OCI-LY7 (cell line): ENCODE measurements at regions not wholly inside any gene's neighbourhood (a gene's known extent, or its start where the extent isn't known, plus 50 kb on each side); places are given as distances from the start of the nearest gene placed in this dataset.

ENCODE experiments used
- BruUV-seq: library from RNA; stranded (reverse); fragments of 400-500 nt; replicated peaks from 2 replicates; lab custom pipeline; 2021; lab: Mats Ljungman, UMichigan
- CTCF ChIA-PET: fragments of 300-600 bp; sonication (Branson Sonifier 250); formaldehyde crosslinking; loops from one replicate; lab custom pipeline; 2022; ENCODE audit warnings: antibody characterized with exemption; ENCODE audit not compliant: unreplicated experiment; lab: Charles Lee
- POLR2A ChIA-PET: fragments of 300-600 bp; sonication (Branson Sonifier 250); formaldehyde crosslinking; loops from one replicate; lab custom pipeline; 2022; ENCODE audit warnings: antibody characterized with exemption; lab: Charles Lee
- DNase-seq: peaks from one replicate; pipeline ENCODE4 v3.0.0-alpha.2; 2015; ENCODE audit warnings: low spot score
- H2AFZ ChIP-seq: fragments of 200-600 bp; sonication (generic), shearing (Covaris generic); 2 replicates; pipeline ENCODE4 v1.6.1; 2014; ENCODE audit warnings: mild to moderate bottlenecking, antibody characterized with exemption, low read length, moderate library complexity
- H3K27ac ChIP-seq: fragments of 200-600 bp; sonication (generic); 2 replicates; pipeline ENCODE4 v1.5.1; 2014; ENCODE audit warnings: mixed run types, low read depth, mild to moderate bottlenecking, moderate library complexity, low read length, inconsistent platforms; ENCODE audit not compliant: poor library complexity, severe bottlenecking
- H3K36me3 ChIP-seq: fragments of 200-600 bp; sonication (generic); 2 replicates; pipeline ENCODE4 v1.6.1; 2014; ENCODE audit warnings: mild to moderate bottlenecking, antibody characterized with exemption, low read length, moderate library complexity, mixed read lengths; ENCODE audit not compliant: insufficient read depth
- H3K4me1 ChIP-seq: fragments of 200-600 bp; sonication (generic); 2 replicates; pipeline ENCODE4 v1.5.1; 2014; ENCODE audit warnings: mild to moderate bottlenecking, low read length; ENCODE audit not compliant: insufficient read depth, poor library complexity, severe bottlenecking
- H3K4me2 ChIP-seq: fragments of 200-600 bp; sonication (generic); 2 replicates; pipeline ENCODE4 v1.6.1; 2014; ENCODE audit warnings: mild to moderate bottlenecking, low read length
- H3K4me3 ChIP-seq: fragments of 200-600 bp; sonication (generic); 2 replicates; pipeline ENCODE4 v1.5.1; 2014; ENCODE audit warnings: mild to moderate bottlenecking, low read depth, low read length; ENCODE audit not compliant: poor library complexity, severe bottlenecking
- H3K79me2 ChIP-seq: fragments of 200-600 bp; sonication (generic); 2 replicates; pipeline ENCODE4 v1.6.1; 2016; ENCODE audit warnings: low read depth, mild to moderate bottlenecking, low read length, moderate library complexity, mixed read lengths; ENCODE audit not compliant: insufficient read depth
- H3K9me2 ChIP-seq: fragments of 200-600 bp; sonication (generic); 2 replicates; pipeline ENCODE4 v1.6.1; 2016; ENCODE audit warnings: mild to moderate bottlenecking, low read length, mixed read lengths; ENCODE audit not compliant: insufficient read depth
- H3K9me3 ChIP-seq: fragments of 200-600 bp; sonication (generic); 2 replicates; pipeline ENCODE4 v1.6.1; 2014; ENCODE audit warnings: mild to moderate bottlenecking, mixed run types, low read length, mixed read lengths
- H4K20me1 ChIP-seq: fragments of 200-600 bp; sonication (generic); 2 replicates; pipeline ENCODE4 v1.6.1; 2014; ENCODE audit warnings: mild to moderate bottlenecking, antibody characterized with exemption, low read length, moderate library complexity, mixed read lengths; ENCODE audit not compliant: insufficient read depth
- CTCF ChIP-seq: fragments of 200-600 bp; sonication (generic); conservative IDR thresholded peaks from 2 replicates; pipeline ENCODE4 v1.5.1; 2014; ENCODE audit warnings: mild to moderate bottlenecking, antibody characterized with exemption, low read length, moderate library complexity, mixed read lengths
- EZH2phosphoT487 ChIP-seq: fragments of 200-600 bp; sonication (generic); IDR thresholded peaks from 2 replicates; pipeline ENCODE4 v1.6.1; 2018; ENCODE audit warnings: low read depth, borderline replicate concordance, mild to moderate bottlenecking, mixed run types, antibody characterized with exemption, low read length, moderate library complexity, mixed read lengths
- intact Hi-C: fragments of 100-400 bp; cut with micrococcal nuclease; formaldehyde crosslinking; loops from one replicate; pipeline ENCODE4 v1.10.0; 2022; ENCODE audit not compliant: unreplicated experiment

DNA sequence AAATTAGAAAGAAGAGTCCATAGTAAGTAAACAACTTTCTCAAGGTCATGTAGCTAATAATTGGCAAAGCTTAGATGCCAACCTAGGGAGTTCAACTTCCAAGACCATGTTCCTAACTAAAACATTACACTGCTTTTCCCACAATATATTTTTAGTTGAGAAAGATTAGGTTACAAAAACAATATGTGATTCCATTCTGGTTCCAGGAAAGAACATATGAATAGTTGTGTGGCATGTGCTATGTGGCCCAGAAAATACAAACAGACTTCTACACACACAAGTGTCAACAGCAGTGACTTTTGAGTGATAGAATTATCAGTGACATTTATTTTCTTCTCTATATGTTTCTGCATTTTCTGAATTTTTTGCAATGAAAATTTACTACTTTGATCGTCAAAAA lies 62.7 kb upstream of the EDNRA start:
- intact Hi-C loops: no loop called here
- no peak for TF ChIP-seq EZH2phosphoT487
- TF ChIP-seq CTCF: no peak

GRCh38 chr4:147421456-147421855 lies 59.4 kb upstream of the EDNRA start:
- no peaks in the 10 kb centered on the region for H4K20me1 ChIP-seq
- H3K36me3 ChIP-seq: no peaks in the 10 kb centered on the region
- H3K27ac ChIP-seq: no peak overlapping the region
- intact Hi-C loops: no loop called here
- ChIA-PET POLR2A (no interaction called here), CTCF (no interaction called here)
- no peaks in the 10 kb centered on the region for H3K79me2 ChIP-seq
- no peak for TF ChIP-seq CTCF
- TF ChIP-seq EZH2phosphoT487: no peak
- no peak for DNase-seq
- BruUV-seq: no TSS peak
- no peaks in the 10 kb centered on the region for H3K9me2 ChIP-seq
- H3K9me3 ChIP-seq: no peaks in the 10 kb centered on the region
- H3K4me1 ChIP-seq: no peaks in the 10 kb centered on the region
- no peak overlapping the region for H2AFZ ChIP-seq
- no peak overlapping the region for H3K4me3 ChIP-seq
- no peak overlapping the region for H3K4me2 ChIP-seq

More for the DNA sequence above, 62.7 kb upstream of the EDNRA start:
- no peak overlapping the region for H3K27ac ChIP-seq
- no peaks in the 10 kb centered on the region for H3K4me1 ChIP-seq
- H3K79me2 ChIP-seq: no peaks in the 10 kb centered on the region
- BruUV-seq: no TSS peak
- ChIA-PET CTCF (no interaction called here), POLR2A (no interaction called here)
- DNase-seq: no peak
- no peaks in the 10 kb centered on the region for H3K36me3 ChIP-seq
- H3K9me2 ChIP-seq: no peaks in the 10 kb centered on the region
- H2AFZ ChIP-seq: no peak overlapping the region
- no peak overlapping the region for H3K4me2 ChIP-seq
- no peak overlapping the region for H3K4me3 ChIP-seq
- H4K20me1 ChIP-seq: no peaks in the 10 kb centered on the region
- H3K9me3 ChIP-seq: no peaks in the 10 kb centered on the region

DNA sequence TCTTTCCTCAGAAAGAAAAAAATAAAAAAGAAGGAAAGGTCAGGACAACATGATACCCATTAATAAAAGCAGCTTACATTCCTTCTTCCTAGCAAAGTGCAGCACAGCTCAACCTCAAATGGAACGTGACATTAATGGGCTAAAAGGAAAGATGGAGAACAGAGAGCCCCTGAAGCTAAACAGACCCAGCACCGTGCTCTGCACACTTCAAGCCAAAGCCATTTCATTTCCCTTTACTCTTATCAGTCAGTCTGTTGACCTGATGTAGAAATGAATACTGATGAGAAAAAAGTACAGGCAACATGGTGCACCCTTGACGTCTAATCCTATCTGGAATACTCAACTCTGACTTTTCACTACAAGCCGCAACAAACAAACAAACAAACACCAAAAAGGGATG lies 57.7 kb upstream of the EDNRA start:
- Histone ChIP-seq H3K9me2 (no peaks in the 10 kb centered on the region), H3K4me2 (no peak overlapping the region), H3K4me1 (no peaks in the 10 kb centered on the region), H3K4me3 (no peak overlapping the region), H3K36me3 (no peaks in the 10 kb centered on the region), H3K79me2 (no peaks in the 10 kb centered on the region), H4K20me1 (no peaks in the 10 kb centered on the region), H2AFZ (no peak overlapping the region), H3K9me3 (no peaks in the 10 kb centered on the region), H3K27ac (no peak overlapping the region)
- intact Hi-C loops: no loop called here
- no peak for DNase-seq
- ChIA-PET POLR2A (no interaction called here), CTCF (no interaction called here)
- TF ChIP-seq EZH2phosphoT487 (no peak), CTCF (no peak)
- no TSS peak for BruUV-seq
